Effector CD4-positive, alpha-beta T cell (primary cell): ENCODE measurements at regions not wholly inside any gene's neighbourhood (a gene's known extent, or its start where the extent isn't known, plus 50 kb on each side); places are given as distances from the start of the nearest gene placed in this dataset.

Experiments
- DNase-seq: peaks from one replicate; pipeline ENCODE4 v3.0.0-alpha.2; 2020

DNA sequence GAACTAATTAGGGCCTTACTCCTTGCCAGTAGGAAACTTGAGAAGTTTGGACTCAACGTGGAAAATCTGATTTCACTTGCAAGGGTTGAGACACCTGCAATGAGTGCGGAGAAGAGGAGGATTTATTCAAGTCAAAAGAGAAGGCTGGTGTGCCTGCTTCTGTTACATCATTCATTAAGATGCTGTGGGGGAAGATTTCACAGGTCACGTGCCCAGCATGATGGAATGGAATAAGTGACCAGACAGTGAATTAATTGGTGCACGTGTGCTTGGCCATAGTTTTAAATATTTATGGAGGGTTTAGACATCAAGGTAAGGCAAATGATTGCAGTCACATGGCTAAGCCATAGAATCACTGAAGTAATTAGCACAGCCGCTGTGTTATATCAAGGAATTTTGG is 155.0 kb downstream of the C7orf25 start:
- no peak for DNase-seq

DNA sequence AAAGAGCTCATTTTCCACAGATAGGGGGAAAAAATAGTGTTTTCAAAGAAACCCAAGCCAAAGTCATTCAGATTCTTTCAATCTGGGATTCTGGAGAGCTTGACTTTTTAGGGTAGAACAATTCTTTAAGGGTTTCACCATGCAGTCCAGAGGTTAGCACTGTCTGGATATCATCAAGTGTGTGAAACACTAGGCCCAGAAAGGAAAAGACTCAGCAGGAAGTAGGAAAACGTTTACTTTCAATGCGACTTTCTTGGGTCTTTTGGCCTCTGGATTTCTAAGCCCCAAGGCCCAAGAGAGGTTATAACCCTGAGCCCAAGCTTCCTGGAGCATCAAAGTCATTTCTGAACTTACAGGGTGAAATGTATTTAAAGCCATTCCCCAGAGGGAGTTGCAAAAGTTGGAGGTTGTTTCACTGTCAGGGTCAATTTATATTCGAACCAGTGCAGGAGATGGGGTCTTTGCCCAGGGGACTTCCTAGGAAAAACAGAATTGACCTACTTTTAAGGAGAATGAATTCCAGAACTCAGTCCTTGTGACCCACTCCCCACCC is 158.0 kb downstream of the C7orf25 start:
- no peak for DNase-seq

DNA sequence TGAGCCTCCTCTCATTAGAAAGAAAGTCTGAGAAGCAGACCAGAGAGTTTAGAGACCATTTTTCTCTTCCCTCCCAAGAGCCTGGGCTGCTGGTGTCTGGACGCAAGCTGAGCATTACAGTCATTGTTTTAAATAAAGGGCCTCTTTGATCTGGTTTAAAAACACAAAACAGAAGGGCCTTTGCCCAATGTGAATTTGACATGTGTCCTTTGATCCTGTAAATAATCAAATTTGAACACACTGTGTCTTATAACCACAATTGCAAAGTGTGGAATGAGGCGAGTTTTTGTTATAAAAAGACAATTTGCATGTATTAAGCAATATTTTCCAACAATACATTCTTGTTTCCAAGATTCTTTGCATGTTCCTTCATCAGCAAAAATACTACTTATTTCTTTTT is 158.5 kb downstream of the C7orf25 start:
- no peak for DNase-seq

DNA sequence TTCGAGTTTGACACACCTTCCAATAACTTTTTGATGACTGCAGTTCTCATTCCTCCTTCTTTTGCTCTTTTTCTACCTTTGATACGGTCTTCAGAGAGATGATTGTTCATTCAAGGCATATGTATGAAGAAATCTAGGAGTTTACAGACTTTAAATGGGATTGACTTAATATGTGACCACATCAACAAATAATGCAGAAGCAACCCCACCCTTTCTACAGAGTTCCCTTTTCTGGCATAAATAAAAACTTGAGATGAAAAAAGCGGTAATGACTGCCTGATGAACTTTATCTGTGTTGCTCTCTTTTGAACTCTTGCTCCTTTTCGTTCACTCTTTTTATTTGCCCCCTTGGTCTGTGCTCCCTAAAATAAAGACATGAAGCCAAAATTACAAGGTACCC is 161.7 kb downstream of the C7orf25 start:
- DNase-seq = no peak

DNA sequence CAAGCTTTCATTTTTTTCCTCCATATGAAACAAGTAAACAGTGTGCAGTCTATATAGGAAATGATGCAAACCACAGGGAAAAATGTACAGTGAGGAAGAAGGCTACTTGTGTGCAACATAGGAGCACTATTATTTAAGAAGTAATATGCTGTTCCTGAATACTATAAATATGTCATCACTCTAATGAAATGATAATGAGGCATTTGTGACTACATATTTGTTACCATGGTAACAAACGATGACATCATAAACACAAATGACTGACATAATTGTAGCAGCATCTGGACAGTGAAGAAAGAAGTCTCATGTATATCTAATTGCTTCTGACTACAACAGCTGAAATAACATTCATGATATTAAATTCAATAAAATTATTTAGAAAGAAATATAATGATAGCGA is 164.8 kb downstream of the C7orf25 start:
- no peak for DNase-seq

DNA sequence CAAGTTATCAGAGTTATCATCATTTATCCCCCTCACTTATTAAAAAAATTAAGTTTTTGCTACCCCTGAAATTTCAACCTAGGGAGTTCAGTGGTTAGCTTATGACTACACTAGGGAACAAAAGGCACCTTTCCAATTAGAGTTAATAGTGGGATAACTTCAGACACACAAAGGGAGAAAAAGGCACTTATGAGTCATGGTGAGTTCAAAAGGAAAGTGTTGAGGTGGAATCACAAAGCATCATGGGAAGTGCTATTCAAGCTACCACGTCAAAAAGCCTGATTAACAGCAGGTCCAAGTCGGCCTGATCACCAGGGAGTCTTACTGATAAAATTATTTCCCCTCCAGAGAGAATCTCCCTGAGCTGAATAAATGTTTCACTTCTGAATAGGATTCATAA is 165.7 kb downstream of the C7orf25 start:
- DNase-seq = no peak

DNA sequence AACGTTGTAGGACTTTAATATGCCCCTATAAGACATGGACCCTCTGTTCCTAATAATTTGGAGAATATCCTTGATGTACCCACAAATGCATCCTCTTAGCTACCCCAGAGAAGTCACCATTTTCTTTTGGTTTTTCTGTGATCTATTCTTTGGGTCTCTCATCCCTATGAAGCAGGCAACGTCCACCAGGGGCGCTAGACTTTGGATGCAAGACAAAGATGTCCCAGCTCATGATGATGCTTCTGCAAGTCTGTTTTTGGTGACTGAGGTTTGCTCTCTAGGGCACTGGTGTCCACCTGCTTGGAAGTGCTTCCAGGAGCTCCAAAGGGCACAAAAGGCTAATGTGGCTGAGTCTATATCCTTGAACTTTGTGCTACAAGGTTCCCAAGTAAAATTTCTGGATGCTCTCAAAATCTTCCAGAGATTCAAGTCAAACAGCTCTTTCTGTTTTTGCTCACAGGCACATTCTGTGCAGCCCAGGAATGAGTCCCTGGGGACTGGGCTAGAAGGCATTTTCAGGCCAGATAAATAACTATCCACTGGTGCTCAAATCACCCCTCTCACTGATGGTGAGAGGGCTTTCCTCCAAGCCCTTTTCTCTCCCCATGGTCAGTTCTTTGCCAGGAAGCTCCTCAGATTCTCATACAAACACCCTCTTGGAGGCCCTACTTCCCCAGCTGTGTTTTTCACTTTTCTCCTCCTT is 166.4 kb downstream of the C7orf25 start:
- DNase-seq = peak; percentile 3

DNA sequence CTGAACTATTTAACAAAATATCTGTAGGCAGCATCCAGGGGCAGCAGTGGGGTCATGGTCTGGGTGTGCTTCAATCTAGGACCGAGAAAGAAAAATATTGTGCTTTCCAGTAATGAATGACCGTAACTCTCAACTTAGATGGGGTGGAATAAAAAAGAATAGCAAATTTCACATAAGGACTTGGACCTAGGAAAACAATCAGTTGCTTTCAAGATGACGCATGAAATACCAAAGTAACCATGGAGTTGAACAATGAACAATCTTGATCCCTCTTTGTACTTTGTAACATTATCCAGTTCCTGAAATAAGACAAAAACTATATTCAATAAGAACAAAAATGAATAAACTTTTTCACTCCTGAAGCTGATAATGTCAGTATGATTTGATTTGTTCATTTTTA is 167.1 kb downstream of the C7orf25 start:
- no peak for DNase-seq

DNA sequence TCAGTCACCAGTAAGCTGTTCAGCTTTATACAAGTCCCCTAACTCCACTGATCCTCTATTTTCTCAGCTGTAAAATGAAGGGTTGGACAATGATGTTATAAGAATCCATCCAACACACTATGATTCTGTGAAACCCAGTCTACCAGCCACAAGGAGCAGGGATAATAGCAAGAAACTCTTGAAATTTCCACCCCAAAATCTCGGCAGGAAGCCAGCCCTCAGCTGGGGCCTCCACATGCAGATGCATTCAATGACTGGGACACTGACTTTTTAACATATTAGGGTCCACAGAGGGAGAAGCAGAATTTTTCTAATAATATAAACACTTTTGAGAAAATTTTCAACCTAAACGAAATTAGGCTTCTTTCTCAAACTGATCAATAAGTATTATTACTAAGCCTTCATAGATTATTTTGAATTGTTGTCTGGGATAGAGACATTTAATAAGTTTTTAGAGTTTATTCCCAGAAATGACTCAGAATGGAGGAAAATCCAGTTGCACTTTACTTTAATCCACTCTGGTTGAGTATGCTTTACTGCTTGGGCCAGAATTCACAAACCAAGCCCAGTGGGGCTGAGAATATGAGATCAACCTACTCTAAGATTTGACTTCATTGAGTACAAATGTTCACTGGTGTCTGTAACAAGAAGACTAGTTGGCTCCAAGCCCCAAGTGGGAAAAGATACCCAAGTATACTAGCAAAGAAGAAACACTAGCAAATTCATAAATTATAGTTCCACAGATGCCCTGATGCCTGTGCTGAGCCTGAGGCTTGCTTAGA is 168.6 kb downstream of the C7orf25 start:
- DNase-seq = no peak

DNA sequence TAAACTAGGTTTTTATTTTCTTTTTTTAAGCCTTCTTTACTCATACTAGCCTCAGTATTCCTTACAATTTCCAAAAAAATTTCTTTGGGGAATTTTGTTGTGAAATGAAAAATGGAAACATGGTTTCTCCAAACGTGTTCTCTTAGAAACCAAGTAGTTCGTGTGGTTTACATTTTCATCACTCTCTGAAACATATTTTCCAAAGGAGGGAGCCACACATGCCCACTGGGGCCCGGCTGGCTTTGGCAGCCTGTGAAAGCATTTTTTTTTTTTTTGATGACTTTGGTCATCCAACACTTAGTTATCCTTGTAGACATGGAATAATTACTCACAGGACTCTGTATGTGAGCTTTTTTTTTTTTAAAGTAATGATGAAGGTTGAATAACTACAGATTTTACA is 169.6 kb downstream of the C7orf25 start:
- no peak for DNase-seq

DNA sequence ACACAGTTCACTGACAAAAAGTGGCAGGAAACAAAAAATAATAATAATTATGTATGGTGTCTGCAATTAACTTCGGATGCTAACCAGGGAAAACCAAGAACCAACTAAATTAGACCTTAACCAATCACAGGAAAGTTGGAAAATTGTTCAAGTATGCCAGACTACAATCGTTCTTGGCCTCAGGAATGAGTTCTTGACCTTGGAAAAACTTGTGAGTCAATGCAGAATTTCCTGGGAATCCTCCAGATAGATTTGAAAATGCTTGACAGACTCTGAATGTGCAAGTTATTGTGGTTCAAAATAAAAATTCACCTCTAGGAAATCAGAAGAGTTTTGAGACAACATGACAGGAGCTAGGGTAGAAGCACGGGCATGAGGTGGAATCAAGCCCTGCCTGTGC is 171.5 kb downstream of the C7orf25 start:
- DNase-seq = no peak

DNA sequence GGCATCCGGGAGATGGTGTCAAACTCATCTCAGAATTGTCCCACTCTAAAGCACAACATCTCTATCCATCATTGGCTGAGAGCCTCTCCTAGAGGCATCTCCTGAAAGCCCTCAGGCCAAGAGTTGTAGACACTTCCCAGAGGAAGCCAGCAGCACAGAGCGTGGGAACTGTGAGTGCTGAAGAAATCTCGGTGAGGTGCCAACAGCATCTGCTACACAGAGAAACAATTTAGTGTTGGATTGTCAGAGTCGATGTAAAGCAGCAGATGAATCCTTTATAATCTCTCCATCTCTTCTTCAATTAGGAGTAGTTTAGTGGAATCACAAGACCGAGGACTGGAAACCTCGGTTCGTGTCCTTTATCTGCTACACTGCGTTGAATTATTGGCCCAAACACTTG is 172.2 kb downstream of the C7orf25 start:
- DNase-seq = no peak

DNA sequence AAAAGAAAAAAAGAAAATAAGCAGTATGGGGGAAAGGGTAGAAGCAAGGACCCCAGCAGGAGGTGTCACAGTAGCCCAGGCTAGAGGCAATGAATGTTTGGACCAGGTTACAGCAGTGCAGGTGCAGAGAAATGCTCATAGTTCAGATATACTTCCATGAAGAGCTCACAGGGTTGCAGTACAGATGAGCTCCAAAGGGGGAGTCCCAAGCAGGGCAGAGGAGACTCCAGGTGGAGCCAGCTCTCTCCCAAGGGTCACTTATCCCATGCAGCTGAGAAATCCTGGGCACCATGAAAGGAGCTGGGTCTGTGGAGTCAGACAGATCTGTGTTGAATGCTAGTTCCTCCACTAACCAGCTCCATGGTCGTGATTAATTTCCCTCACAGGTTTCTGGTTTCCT is 174.9 kb downstream of the C7orf25 start:
- no peak for DNase-seq

DNA sequence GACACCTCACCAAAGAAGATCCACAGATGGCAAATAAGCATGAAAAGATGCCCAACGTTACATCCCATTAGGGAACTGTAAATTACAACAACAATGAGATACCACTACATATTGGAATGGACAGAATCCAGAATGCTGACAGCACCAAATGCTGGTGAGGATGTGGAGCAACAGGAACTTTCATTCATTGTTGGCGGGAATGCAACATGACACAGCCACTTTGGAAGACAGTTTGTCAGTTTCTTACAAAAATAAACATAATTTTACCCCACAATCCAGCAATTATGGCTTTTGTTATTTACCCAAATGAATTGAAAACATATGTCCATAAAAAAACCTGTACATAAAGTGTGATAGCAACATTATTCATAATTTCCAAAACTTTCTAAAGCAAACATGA is 176.8 kb downstream of the C7orf25 start:
- DNase-seq = no peak

DNA sequence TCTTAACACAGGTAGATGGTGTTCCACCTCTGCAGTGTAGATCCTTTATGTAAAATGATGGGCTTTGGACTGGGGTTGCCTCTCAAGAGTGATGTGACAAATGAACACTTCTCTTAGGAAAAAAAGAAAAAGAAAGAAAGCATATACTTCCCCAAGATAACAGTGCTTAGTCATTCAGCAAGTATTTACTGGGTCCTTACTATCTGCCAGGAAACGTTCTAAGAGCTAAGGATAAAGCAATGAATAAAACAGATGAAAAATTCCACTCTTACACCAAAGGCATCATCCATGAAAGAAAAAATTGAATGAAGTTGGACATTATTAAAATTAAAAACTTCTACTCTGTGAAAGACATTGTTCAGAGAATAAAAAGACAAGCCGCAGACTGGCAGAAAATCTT is 177.3 kb downstream of the C7orf25 start:
- no peak for DNase-seq

DNA sequence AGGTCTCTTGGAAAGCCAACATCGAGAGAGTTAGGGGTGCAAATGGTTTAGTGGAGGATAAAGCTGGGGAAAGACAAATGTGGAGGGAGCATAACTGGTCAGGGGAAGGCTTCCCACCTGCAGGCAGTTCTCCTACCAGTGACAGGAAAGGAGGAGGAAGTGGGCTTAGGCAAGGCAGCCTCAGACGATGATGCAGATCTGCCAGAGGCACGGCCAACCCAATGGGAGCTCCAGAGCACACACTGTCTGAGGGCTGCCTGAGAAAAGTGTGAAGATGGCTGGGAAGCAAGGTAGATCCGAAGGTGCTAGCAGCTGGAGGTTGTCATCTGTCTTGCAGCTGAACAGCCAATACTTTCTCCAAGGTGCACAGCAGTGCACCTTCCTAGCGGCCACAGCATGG is 178.8 kb downstream of the C7orf25 start:
- no peak for DNase-seq

DNA sequence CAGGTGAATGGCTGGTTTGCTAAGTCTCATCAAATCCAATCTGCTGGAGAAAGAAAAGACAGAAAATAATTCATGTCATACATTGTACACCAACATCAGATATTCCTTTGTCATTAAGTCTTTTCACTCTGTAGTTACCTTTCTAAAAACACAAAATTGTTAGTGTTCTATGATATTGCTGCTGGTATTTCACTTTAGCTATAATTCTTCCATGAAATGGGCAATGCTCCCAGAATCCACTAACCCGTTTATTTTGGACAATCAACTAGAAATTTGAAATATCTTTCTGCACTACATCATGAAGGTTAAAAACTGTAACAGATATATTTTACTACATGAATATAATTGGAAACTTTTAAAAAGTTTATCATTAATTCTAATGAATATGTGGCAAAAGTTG is 181.3 kb downstream of the C7orf25 start:
- DNase-seq = no peak

DNA sequence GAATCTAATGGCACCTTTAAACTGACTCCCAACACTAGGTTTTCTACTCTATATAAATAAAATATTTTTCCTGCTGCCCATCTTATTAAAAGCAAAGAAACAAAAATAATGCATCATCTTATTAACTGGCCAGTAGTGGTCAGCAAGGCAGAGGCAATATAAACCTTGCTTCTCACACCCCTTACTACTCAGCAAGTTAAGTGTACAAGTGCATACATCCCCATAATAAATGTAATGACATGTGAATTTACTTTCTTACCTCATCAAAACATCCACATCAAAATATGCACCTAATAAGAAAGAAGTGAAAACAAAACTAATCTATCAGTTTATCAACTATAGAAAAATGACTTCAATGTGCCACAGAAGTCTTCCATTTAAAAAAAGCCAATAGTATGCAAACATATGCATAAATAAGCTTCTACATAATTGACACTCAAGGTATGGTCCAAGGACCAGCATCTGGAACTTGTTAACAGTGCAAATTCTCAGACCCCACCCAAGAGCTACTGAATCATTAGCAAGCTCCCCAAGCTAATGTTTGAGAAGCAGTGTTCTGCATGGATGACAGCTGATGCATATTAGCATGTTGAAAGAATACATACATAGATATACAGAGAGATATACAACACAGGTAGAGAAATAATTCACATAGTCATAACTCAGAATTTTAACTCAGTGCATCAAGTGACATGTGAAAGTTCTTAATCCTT is 182.7 kb downstream of the C7orf25 start:
- DNase-seq = no peak

DNA sequence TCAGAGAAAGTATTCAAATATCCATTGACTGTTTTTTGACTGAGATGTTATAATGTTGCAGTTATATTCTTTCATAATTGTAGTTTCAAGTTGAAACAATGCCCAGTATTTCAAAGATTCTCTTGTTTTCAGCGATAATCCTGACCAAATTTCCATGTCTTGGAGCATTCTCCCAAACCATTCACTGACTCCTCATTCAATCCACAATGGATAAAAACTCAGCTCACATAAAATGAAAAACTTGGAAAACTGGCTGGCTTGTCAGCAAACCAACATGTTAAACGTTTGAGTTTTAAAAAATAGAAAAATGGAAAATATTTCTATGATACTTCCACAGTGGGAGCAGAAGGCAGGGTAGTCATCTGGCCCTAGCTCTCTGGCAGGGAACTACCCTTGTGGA is 184.4 kb downstream of the C7orf25 start:
- no peak for DNase-seq

DNA sequence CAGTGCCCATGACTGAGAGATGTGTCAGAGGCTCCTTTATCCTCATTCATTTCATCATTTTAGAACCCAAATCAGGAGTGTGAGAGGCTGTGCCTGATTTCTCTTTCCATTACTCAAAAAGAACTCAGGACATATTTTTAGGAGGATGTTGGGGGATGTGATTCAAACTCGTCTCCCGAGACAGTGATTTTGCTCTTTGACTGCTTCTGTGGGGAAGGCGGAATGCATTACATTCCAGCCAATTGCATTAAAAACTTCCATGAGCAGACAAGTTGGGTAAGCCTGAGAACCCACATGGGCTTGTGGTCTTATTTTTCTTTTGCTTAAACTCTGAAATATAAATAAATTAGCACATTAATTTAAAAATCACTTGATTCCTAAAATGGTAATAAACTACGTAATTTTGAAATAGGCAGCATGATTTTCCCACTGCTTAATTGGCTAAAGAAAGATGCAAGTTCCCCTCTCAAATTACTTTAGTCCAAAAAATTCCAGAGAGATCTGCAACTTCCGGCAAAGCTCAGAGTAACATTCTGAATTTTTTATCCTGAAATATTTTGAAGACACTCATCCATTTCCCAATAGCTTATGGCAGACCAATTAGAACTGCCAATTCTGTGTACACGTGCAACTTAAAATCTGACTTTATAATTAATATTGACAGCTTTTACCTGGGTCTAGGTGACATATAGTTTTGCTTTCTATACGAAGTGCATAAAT is 185.6 kb downstream of the C7orf25 start:
- DNase-seq = no peak

DNA sequence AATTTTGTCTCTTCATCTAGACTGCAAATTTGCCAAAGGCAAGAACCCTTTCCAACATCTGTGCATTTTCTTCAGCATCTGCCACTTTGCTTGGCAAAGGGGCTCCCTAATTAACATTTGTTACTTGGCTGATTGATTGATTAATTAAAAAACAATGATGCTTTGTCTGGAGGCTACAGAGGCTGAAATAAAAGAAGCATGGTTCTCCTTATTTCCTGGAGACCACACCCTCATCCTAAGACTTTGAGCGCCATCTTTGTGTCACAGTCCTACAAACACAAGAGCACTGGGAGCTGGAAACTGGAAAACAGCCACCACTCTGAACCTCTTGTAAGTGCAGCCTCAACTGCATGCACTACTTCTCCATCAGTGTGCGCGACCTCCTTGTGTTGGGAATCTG is 189.2 kb downstream of the C7orf25 start:
- DNase-seq = no peak

DNA sequence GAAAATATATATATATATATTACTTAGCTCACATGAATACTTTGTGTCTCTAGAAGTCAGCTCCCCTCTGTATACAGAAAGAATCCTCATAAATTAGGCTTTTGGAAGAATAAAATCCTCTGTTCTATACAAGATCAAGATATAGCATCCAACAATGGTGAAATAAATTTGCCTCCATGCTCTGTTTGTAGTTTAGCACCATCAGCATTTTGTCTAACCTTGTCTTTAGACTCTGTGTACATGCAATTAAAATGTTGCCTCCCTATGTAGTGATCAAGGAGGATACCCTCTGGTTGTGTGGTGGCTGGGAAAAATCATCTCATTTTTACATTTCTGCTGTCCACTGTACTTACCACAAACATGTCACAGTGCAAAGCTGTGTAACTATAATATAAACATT is 189.7 kb downstream of the C7orf25 start:
- no peak for DNase-seq
